Uterus (tissue), 2 donors: ENCODE measurements at regions not wholly inside any gene's neighbourhood (a gene's known extent, or its start where the extent isn't known, plus 50 kb on each side); places are given as distances from the start of the nearest gene placed in this dataset.

Source experiments
- CTCF ChIP-seq, 4 experiments: fragments of 200-600 bp in 2 of 4; fragments of 450-650 bp in 2 of 4; sonication (generic) in 2 of 4; IDR thresholded peaks; one replicate each; pipeline ENCODE4 v1.5.1; 2016 to 2019; ENCODE audit warnings: antibody characterized with exemption in 4 of 4, mild to moderate bottlenecking in 2 of 4, moderate library complexity in 1 of 4
- POLR2A ChIP-seq, 2 donors: fragments of 450-650 bp; IDR thresholded peaks; one replicate each; pipeline ENCODE4 v1.6.1; 2016; ENCODE audit warnings: antibody characterized with exemption in 2 of 2, mild to moderate bottlenecking in 1 of 2, moderate library complexity in 1 of 2

GRCh38 chr3:45319996-45320305, 68.4 kb upstream of the LARS2 start:
- TF ChIP-seq CTCF (IDR thresholded peaks at IDR 0.05) (no peak), POLR2A (IDR thresholded peaks at IDR 0.05) (no peak)
